ENCODE measurements at regions not wholly inside any gene's neighbourhood (a gene's known extent, or its start where the extent isn't known, plus 50 kb on each side); places are given as distances from the start of the nearest gene placed in this dataset.

- no peak overlapping the region for H4K8ac ChIP-seq (ENCODE audit: extremely low read depth, insufficient read depth, low read length)
- H4K91ac ChIP-seq (replicated peaks; ENCODE audit: insufficient read length, low read length): no peak overlapping the region
- 87% methylated on average over 1 of the region's 1 CpG; no CpG with 5 or more reads in 1 of the 2 experiments for WGBS, 2 experiments (ENCODE audit: extremely low coverage in 1 of 2, insufficient coverage in 1 of 2, insufficient read length in 1 of 2, insufficient replicate concordance in 2 of 2, low coverage in 1 of 2, low lambda C conversion rate in 2 of 2, missing lambda C conversion rate in 1 of 2)
- no peak overlapping the region for H3K4me3 ChIP-seq (ENCODE audit: extremely low read depth in 1 of 4, insufficient read depth in 2 of 4, low read depth in 3 of 4, low read length in 4 of 4)
- DNase-seq (ENCODE audit: low read depth in 1 of 2, low spot score in 2 of 2) (no peak), FAIRE-seq (no peak)
- H3K9ac ChIP-seq (replicated peaks in 1 of 4; ENCODE audit: extremely low read depth in 1 of 4, low read depth in 3 of 4, low read length in 3 of 4): no peak overlapping the region
- no peaks in the 10 kb centered on the region for H4K20me1 ChIP-seq (replicated peaks in 1 of 2; ENCODE audit: control insufficient read depth in 1 of 2, insufficient read depth in 2 of 2, low read length in 2 of 2)
- H3K18ac ChIP-seq (ENCODE audit: extremely low read depth, low read length): no peak overlapping the region
- H3K79me2 ChIP-seq (ENCODE audit: control insufficient read depth in 1 of 2, insufficient read depth in 2 of 2, low read length in 2 of 2): no peaks in the 10 kb centered on the region
- H2BK20ac ChIP-seq (ENCODE audit: low read length): no peak overlapping the region
- ChIA-PET POLR2A (ENCODE audit: partially characterized antibody) (no interaction called here), CTCF (ENCODE audit: partially characterized antibody) (interaction anchor here (1.1 kb wide), 1 partner anchor 233 kb away, joined by 3 read pairs; no protein-coding TSS in a partner anchor)
- H2BK12ac ChIP-seq (ENCODE audit: low read depth, low read length): no peak overlapping the region
- H2AK5ac ChIP-seq (ENCODE audit: low read depth, low read length): no peak overlapping the region
- H3K56ac ChIP-seq (replicated peaks; ENCODE audit: insufficient read length, low read depth, low read length): no peak overlapping the region
- no peak overlapping the region for H3K14ac ChIP-seq (ENCODE audit: insufficient read length)
- no peaks in the 10 kb centered on the region for H3K27me3 ChIP-seq (replicated peaks in 1 of 4; ENCODE audit: control insufficient read depth in 3 of 4, extremely low read depth in 1 of 4, insufficient read depth in 3 of 4, low read length in 3 of 4)
- no peak overlapping the region for H3K4me2 ChIP-seq (ENCODE audit: insufficient read depth in 1 of 2, low read depth in 2 of 2, low read length in 2 of 2)
- no peaks in the 10 kb centered on the region for H3K79me1 ChIP-seq (ENCODE audit: low read depth, low read length)
- no peak overlapping the region for H4K5ac ChIP-seq (ENCODE audit: insufficient read length, low read depth, low read length)
- no peak overlapping the region for H2BK120ac ChIP-seq (replicated peaks; ENCODE audit: low read depth, low read length)
- H3K27ac ChIP-seq (ENCODE audit: low read depth, low read length): no peak overlapping the region
- H3K4me1 ChIP-seq (replicated peaks in 1 of 4; ENCODE audit: control insufficient read depth in 3 of 4, insufficient read depth in 4 of 4, low read length in 3 of 4): no peaks in the 10 kb centered on the region
- H2BK15ac ChIP-seq (ENCODE audit: low read length): no peak overlapping the region
- H3K36me3 ChIP-seq (ENCODE audit: control insufficient read depth in 2 of 4, insufficient read depth in 4 of 4, low read length in 3 of 4): no peaks in the 10 kb centered on the region
- H2BK5ac ChIP-seq (ENCODE audit: low read depth, low read length): no peak overlapping the region
- peak overlapping the region; percentile 30; the same call in 1 of the 2 replicates for H2AFZ ChIP-seq (ENCODE audit: low read length)
- H3K4ac ChIP-seq (replicated peaks; ENCODE audit: insufficient read length, low read depth, low read length): no peak overlapping the region
- no peak overlapping the region for H3K23ac ChIP-seq (ENCODE audit: insufficient read length)
- H3K9me3 ChIP-seq (ENCODE audit: insufficient read depth in 2 of 2, low read depth in 1 of 2, low read length in 1 of 2): no peaks in the 10 kb centered on the region
- no peaks in the 10 kb centered on the region for H3K23me2 ChIP-seq (ENCODE audit: low read depth, low read length)
- TF ChIP-seq SP2 (IDR thresholded peaks at IDR 0.05; ENCODE audit: low read length): no peak
- TF ChIP-seq CBX8 (IDR thresholded peaks at IDR 0.05; ENCODE audit: borderline replicate concordance, low read depth, low read length): no peak
- no peak for TF ChIP-seq FOSL1 (IDR thresholded peaks at IDR 0.05; ENCODE audit: insufficient read depth, low read depth, low read length)
- no peak for TF ChIP-seq ATF2 (IDR thresholded peaks at IDR 0.05; ENCODE audit: low read length)
These were observed 935.5 kb downstream of the TMTC2 start for GRCh38 chr12:83622205-83622604.

Measured in H1 (cell line).